ENCODE measurements at regions not wholly inside any gene's neighbourhood (a gene's known extent, or its start where the extent isn't known, plus 50 kb on each side); places are given as distances from the start of the nearest gene placed in this dataset.

DNA sequence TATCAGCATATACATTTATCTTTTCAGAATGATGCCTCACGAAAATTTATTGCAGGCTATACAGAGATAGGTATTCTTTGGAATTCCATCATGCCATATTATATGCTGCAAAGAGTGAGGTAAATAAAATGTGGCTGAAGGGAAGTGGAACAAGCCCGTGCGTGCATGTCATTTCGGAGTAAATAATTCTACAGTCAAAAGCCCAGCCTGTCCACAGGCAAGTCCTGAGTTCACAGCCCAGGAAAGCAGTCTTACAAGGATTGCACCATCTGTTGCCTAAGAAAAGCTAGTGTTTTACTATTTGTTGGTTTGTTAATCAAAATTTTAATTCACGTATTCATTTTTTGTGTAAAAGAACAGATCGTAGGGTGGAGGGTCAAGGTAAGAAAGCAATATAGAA lies 292.4 kb upstream of the AKR1E2 start:
- TF ChIP-seq, protein P1, sequence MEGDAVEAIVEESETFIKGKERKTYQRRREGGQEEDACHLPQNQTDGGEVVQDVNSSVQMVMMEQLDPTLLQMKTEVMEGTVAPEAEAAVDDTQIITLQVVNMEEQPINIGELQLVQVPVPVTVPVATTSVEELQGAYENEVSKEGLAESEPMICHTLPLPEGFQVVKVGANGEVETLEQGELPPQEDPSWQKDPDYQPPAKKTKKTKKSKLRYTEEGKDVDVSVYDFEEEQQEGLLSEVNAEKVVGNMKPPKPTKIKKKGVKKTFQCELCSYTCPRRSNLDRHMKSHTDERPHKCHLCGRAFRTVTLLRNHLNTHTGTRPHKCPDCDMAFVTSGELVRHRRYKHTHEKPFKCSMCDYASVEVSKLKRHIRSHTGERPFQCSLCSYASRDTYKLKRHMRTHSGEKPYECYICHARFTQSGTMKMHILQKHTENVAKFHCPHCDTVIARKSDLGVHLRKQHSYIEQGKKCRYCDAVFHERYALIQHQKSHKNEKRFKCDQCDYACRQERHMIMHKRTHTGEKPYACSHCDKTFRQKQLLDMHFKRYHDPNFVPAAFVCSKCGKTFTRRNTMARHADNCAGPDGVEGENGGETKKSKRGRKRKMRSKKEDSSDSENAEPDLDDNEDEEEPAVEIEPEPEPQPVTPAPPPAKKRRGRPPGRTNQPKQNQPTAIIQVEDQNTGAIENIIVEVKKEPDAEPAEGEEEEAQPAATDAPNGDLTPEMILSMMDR (IDR thresholded peaks at IDR 0.05 in 8 of 11, conservative IDR thresholded peaks at IDR 0.05 in 3 of 11) = no peak
- TF ChIP-seq POLR2A (IDR thresholded peaks at IDR 0.05) = no peak
- TF ChIP-seq POLR2AphosphoS5 (IDR thresholded peaks at IDR 0.05) = no peak
